OCI-LY7 (cell line): ENCODE measurements at regions not wholly inside any gene's neighbourhood (a gene's known extent, or its start where the extent isn't known, plus 50 kb on each side); places are given as distances from the start of the nearest gene placed in this dataset.
A peak's percentile ranks its signal among the peaks of the same experiment; 100 is the strongest.

Source experiments
- BruUV-seq: library from RNA; stranded (reverse); fragments of 400-500 nt; replicated peaks from 2 replicates; lab custom pipeline; 2021; lab: Mats Ljungman, UMichigan
- CTCF ChIA-PET: fragments of 300-600 bp; sonication (Branson Sonifier 250); formaldehyde crosslinking; loops from one replicate; lab custom pipeline; 2022; ENCODE audit warnings: antibody characterized with exemption; ENCODE audit not compliant: unreplicated experiment; lab: Charles Lee
- POLR2A ChIA-PET: fragments of 300-600 bp; sonication (Branson Sonifier 250); formaldehyde crosslinking; loops from one replicate; lab custom pipeline; 2022; ENCODE audit warnings: antibody characterized with exemption; lab: Charles Lee
- DNase-seq: peaks from one replicate; pipeline ENCODE4 v3.0.0-alpha.2; 2015; ENCODE audit warnings: low spot score
- H2AFZ ChIP-seq: fragments of 200-600 bp; sonication (generic), shearing (Covaris generic); 2 replicates; pipeline ENCODE4 v1.6.1; 2014; ENCODE audit warnings: mild to moderate bottlenecking, antibody characterized with exemption, low read length, moderate library complexity
- H3K27ac ChIP-seq: fragments of 200-600 bp; sonication (generic); 2 replicates; pipeline ENCODE4 v1.5.1; 2014; ENCODE audit warnings: mixed run types, low read depth, mild to moderate bottlenecking, moderate library complexity, low read length, inconsistent platforms; ENCODE audit not compliant: poor library complexity, severe bottlenecking
- H3K36me3 ChIP-seq: fragments of 200-600 bp; sonication (generic); 2 replicates; pipeline ENCODE4 v1.6.1; 2014; ENCODE audit warnings: mild to moderate bottlenecking, antibody characterized with exemption, low read length, moderate library complexity, mixed read lengths; ENCODE audit not compliant: insufficient read depth
- H3K4me1 ChIP-seq: fragments of 200-600 bp; sonication (generic); 2 replicates; pipeline ENCODE4 v1.5.1; 2014; ENCODE audit warnings: mild to moderate bottlenecking, low read length; ENCODE audit not compliant: insufficient read depth, poor library complexity, severe bottlenecking
- H3K4me2 ChIP-seq: fragments of 200-600 bp; sonication (generic); 2 replicates; pipeline ENCODE4 v1.6.1; 2014; ENCODE audit warnings: mild to moderate bottlenecking, low read length
- H3K4me3 ChIP-seq: fragments of 200-600 bp; sonication (generic); 2 replicates; pipeline ENCODE4 v1.5.1; 2014; ENCODE audit warnings: mild to moderate bottlenecking, low read depth, low read length; ENCODE audit not compliant: poor library complexity, severe bottlenecking
- H3K79me2 ChIP-seq: fragments of 200-600 bp; sonication (generic); 2 replicates; pipeline ENCODE4 v1.6.1; 2016; ENCODE audit warnings: low read depth, mild to moderate bottlenecking, low read length, moderate library complexity, mixed read lengths; ENCODE audit not compliant: insufficient read depth
- H3K9me2 ChIP-seq: fragments of 200-600 bp; sonication (generic); 2 replicates; pipeline ENCODE4 v1.6.1; 2016; ENCODE audit warnings: mild to moderate bottlenecking, low read length, mixed read lengths; ENCODE audit not compliant: insufficient read depth
- H3K9me3 ChIP-seq: fragments of 200-600 bp; sonication (generic); 2 replicates; pipeline ENCODE4 v1.6.1; 2014; ENCODE audit warnings: mild to moderate bottlenecking, mixed run types, low read length, mixed read lengths
- H4K20me1 ChIP-seq: fragments of 200-600 bp; sonication (generic); 2 replicates; pipeline ENCODE4 v1.6.1; 2014; ENCODE audit warnings: mild to moderate bottlenecking, antibody characterized with exemption, low read length, moderate library complexity, mixed read lengths; ENCODE audit not compliant: insufficient read depth
- EZH2phosphoT487 ChIP-seq: fragments of 200-600 bp; sonication (generic); IDR thresholded peaks from 2 replicates; pipeline ENCODE4 v1.6.1; 2018; ENCODE audit warnings: low read depth, borderline replicate concordance, mild to moderate bottlenecking, mixed run types, antibody characterized with exemption, low read length, moderate library complexity, mixed read lengths
- intact Hi-C: fragments of 100-400 bp; cut with micrococcal nuclease; formaldehyde crosslinking; loops from one replicate; pipeline ENCODE4 v1.10.0; 2022; ENCODE audit not compliant: unreplicated experiment
- TF ChIP-seq, protein P1 (sequence below): fragments of 200-600 bp; sonication (generic); conservative IDR thresholded peaks from 2 replicates; pipeline ENCODE4 v1.5.1; 2014; ENCODE audit warnings: mild to moderate bottlenecking, antibody characterized with exemption, low read length, moderate library complexity, mixed read lengths

DNA sequence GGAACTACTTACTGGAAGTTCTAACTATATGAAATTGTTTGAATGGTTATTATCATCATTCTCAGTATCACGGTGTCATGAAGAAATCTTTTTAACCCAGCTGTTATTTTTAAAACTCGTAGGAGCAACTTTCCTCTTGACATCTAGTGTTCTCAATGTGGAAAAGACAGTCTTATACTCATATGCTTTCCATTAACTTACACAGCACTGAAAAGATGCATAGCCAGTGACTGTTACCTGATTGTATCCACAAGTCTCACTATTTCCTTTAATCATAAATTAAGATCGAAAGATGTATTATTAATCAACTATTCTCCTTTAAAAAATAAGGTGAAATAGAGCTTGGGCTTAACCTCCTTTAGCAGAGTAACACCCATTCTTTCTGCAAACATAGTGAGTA, 59.7 kb upstream of the TNFSF4 start:
- no peak for DNase-seq
- no peak overlapping the region for H3K27ac ChIP-seq
- H3K4me1 ChIP-seq: peaks cover 40% of the 10 kb centered on the region
- ChIA-PET POLR2A (interaction anchor here (2.7 kb wide), 1 partner anchor 10 kb away, joined by 10 read pairs; no protein-coding TSS in a partner anchor), CTCF (no interaction called here)
- H3K9me2 ChIP-seq: no peaks in the 10 kb centered on the region
- H3K9me3 ChIP-seq: 0 out of 2 replicates have a peak, but pooled peaks cover 4% of the 10 kb centered on the region
- H4K20me1 ChIP-seq: no peaks in the 10 kb centered on the region
- no peak overlapping the region; the same call in 1 of the 2 replicates for H2AFZ ChIP-seq
- TF ChIP-seq, protein P1, sequence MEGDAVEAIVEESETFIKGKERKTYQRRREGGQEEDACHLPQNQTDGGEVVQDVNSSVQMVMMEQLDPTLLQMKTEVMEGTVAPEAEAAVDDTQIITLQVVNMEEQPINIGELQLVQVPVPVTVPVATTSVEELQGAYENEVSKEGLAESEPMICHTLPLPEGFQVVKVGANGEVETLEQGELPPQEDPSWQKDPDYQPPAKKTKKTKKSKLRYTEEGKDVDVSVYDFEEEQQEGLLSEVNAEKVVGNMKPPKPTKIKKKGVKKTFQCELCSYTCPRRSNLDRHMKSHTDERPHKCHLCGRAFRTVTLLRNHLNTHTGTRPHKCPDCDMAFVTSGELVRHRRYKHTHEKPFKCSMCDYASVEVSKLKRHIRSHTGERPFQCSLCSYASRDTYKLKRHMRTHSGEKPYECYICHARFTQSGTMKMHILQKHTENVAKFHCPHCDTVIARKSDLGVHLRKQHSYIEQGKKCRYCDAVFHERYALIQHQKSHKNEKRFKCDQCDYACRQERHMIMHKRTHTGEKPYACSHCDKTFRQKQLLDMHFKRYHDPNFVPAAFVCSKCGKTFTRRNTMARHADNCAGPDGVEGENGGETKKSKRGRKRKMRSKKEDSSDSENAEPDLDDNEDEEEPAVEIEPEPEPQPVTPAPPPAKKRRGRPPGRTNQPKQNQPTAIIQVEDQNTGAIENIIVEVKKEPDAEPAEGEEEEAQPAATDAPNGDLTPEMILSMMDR: no peak
- no peak for TF ChIP-seq EZH2phosphoT487
- no peaks in the 10 kb centered on the region for H3K79me2 ChIP-seq
- BruUV-seq: no TSS peak
- intact Hi-C loops: no loop called here
- no peak overlapping the region for H3K4me3 ChIP-seq
- no peaks in the 10 kb centered on the region for H3K36me3 ChIP-seq
- no peak overlapping the region for H3K4me2 ChIP-seq

DNA sequence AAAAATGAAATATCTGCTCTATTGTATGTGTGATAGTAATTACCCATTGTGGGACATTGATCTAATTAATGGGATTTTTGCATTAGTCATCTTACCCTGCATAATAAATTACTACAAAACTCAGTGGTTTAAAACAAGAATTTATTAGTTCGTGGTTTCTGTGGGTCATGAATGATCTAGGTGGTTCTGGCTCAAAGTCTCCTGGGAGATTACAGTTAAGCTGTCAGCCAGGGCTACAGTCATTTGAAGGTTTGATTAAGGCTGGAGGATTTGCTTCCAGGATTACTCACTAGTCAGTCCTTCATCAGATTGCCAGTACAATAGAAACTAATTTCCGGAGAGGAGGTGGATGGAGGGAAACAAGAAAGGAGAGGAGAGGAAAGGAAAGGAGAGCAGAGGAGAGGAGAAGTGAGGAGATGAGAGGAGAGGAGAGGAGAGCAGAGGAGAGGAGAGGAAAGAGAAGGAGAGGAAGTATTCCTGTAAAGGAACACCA, 60.4 kb upstream of the TNFSF4 start:
- BruUV-seq: no TSS peak

More for the DNA sequence above, 60.4 kb upstream of the TNFSF4 start:
- Histone ChIP-seq H3K9me3 (0 out of 2 replicates have a peak, but pooled peaks cover 4% of the 10 kb centered on the region), H3K79me2 (no peaks in the 10 kb centered on the region), H3K4me2 (peak overlapping the region; percentile 17; the same call in 1 of the 2 replicates), H3K27ac (no peak overlapping the region), H3K9me2 (no peaks in the 10 kb centered on the region), H3K4me1 (peaks cover 34% of the 10 kb centered on the region), H2AFZ (peak overlapping the region; percentile 84; the same call in 1 of the 2 replicates), H3K36me3 (no peaks in the 10 kb centered on the region), H4K20me1 (no peaks in the 10 kb centered on the region), H3K4me3 (no peak overlapping the region)
- no peak for TF ChIP-seq EZH2phosphoT487
- TF ChIP-seq, protein P1: no peak
- DNase-seq: no peak
- intact Hi-C loops: no loop called here
- ChIA-PET POLR2A (interaction anchor here (0.6 to 2.7 kb wide), 2 partner anchors 9 to 952 kb away, joined by 3 to 10 read pairs; no protein-coding TSS in a partner anchor), CTCF (no interaction called here)
